Activated T-helper 2 cell treated with anti-CD3 and anti-CD28 coated beads, Interferon-gamma antibody, Interleukin-2, Interleukin-4, amounts not matched to agents 10 μg/mL and 5 μg/mL and 100 μg/mL, durations not matched to agents 14 hours and 24 hours and 36 hours (primary cell): ENCODE measurements at regions not wholly inside any gene's neighbourhood (a gene's known extent, or its start where the extent isn't known, plus 50 kb on each side); places are given as distances from the start of the nearest gene placed in this dataset.

ENCODE experiments used
- DNase-seq: peaks from one replicate; pipeline ENCODE4 v3.0.0; 2021; ENCODE audit warnings: low spot score
- H3K27ac Mint-ChIP-seq: one replicate; pipeline ENCODE4 v1.8.0; 2021; ENCODE audit warnings: mixed read lengths
- H3K27me3 Mint-ChIP-seq: one replicate; pipeline ENCODE4 v1.8.0; 2021; ENCODE audit warnings: low read depth, mixed read lengths
- H3K36me3 Mint-ChIP-seq: one replicate; pipeline ENCODE4 v1.8.0; 2021; ENCODE audit warnings: low read depth, mixed read lengths
- H3K4me1 Mint-ChIP-seq: one replicate; pipeline ENCODE4 v1.8.0; 2021; ENCODE audit warnings: low read depth, mixed read lengths
- H3K4me3 Mint-ChIP-seq: one replicate; pipeline ENCODE4 v1.8.0; 2021; ENCODE audit warnings: low read depth, mild to moderate bottlenecking, moderate library complexity, mixed read lengths
- H3K9me3 Mint-ChIP-seq: one replicate; pipeline ENCODE4 v1.8.0; 2021; ENCODE audit warnings: mixed read lengths
- intact Hi-C: fragments of 100-400 bp; cut with micrococcal nuclease; formaldehyde crosslinking; loops from one replicate; pipeline ENCODE4 v1.15.1; 2023

GRCh38 chr14:100415226-100415625 is 92.1 kb downstream of the SLC25A47 start:
- no peak for DNase-seq
- H3K27me3 Mint-ChIP-seq, result no peaks in the 10 kb centered on the region
- peaks cover 1% of the 10 kb centered on the region for H3K4me1 Mint-ChIP-seq
- no peaks in the 10 kb centered on the region for H3K9me3 Mint-ChIP-seq
- no peaks in the 10 kb centered on the region for H3K36me3 Mint-ChIP-seq
- intact Hi-C loops, result no loop called here
- H3K27ac Mint-ChIP-seq, result no peak overlapping the region
- H3K4me3 Mint-ChIP-seq, result no peak overlapping the region

- no peak overlapping the region for H3K27ac Mint-ChIP-seq
- H3K4me3 Mint-ChIP-seq, result no peak overlapping the region
- no peaks in the 10 kb centered on the region for H3K36me3 Mint-ChIP-seq
- H3K9me3 Mint-ChIP-seq, result no peaks in the 10 kb centered on the region
- H3K27me3 Mint-ChIP-seq, result no peaks in the 10 kb centered on the region
- intact Hi-C loops, result no loop called here
- DNase-seq, result no peak
- H3K4me1 Mint-ChIP-seq, result peaks cover 1% of the 10 kb centered on the region
Observed at GRCh38 chr14:100416081-100416680, 93.0 kb downstream of the SLC25A47 start.

- no peaks in the 10 kb centered on the region for H3K9me3 Mint-ChIP-seq
- H3K27me3 Mint-ChIP-seq, result no peaks in the 10 kb centered on the region
- DNase-seq, result no peak
- no peak overlapping the region for H3K4me3 Mint-ChIP-seq
- no peak overlapping the region for H3K27ac Mint-ChIP-seq
- no peaks in the 10 kb centered on the region for H3K36me3 Mint-ChIP-seq
- H3K4me1 Mint-ChIP-seq, result peaks cover 1% of the 10 kb centered on the region
- intact Hi-C loops, result no loop called here
Observed at GRCh38 chr14:100416921-100417860, 94.1 kb downstream of the SLC25A47 start.

- no peaks in the 10 kb centered on the region for H3K36me3 Mint-ChIP-seq
- no peak for DNase-seq
- intact Hi-C loops, result no loop called here
- H3K4me1 Mint-ChIP-seq, result peaks cover 2% of the 10 kb centered on the region
- no peak overlapping the region for H3K4me3 Mint-ChIP-seq
- no peaks in the 10 kb centered on the region for H3K27me3 Mint-ChIP-seq
- H3K9me3 Mint-ChIP-seq, result no peaks in the 10 kb centered on the region
- H3K27ac Mint-ChIP-seq, result no peak overlapping the region
Observed at GRCh38 chr14:100419856-100420255, 96.7 kb downstream of the SLC25A47 start.

- Mint-ChIP-seq H3K27me3 (no peaks in the 10 kb centered on the region), H3K36me3 (no peaks in the 10 kb centered on the region), H3K4me1 (peaks cover 6% of the 10 kb centered on the region), H3K27ac (no peak overlapping the region), H3K9me3 (no peaks in the 10 kb centered on the region), H3K4me3 (no peak overlapping the region)
- DNase-seq, result no peak
- intact Hi-C loops, result no loop called here
Observed at GRCh38 chr14:100421756-100422470, 98.8 kb downstream of the SLC25A47 start.

- no peaks in the 10 kb centered on the region for H3K9me3 Mint-ChIP-seq
- no peak overlapping the region for H3K4me3 Mint-ChIP-seq
- peaks cover 6% of the 10 kb centered on the region for H3K4me1 Mint-ChIP-seq
- H3K27ac Mint-ChIP-seq, result no peak overlapping the region
- no peaks in the 10 kb centered on the region for H3K36me3 Mint-ChIP-seq
- no peak for DNase-seq
- intact Hi-C loops, result no loop called here
- no peaks in the 10 kb centered on the region for H3K27me3 Mint-ChIP-seq
Observed at GRCh38 chr14:100422556-100423316, 99.6 kb downstream of the SLC25A47 start.

- H3K27ac Mint-ChIP-seq, result no peak overlapping the region
- H3K4me3 Mint-ChIP-seq, result no peak overlapping the region
- no peaks in the 10 kb centered on the region for H3K27me3 Mint-ChIP-seq
- no peaks in the 10 kb centered on the region for H3K9me3 Mint-ChIP-seq
- no peaks in the 10 kb centered on the region for H3K36me3 Mint-ChIP-seq
- peaks cover 6% of the 10 kb centered on the region for H3K4me1 Mint-ChIP-seq
- no peak for DNase-seq
- intact Hi-C loops, result no loop called here
Observed at GRCh38 chr14:100423317-100424010, 100.3 kb downstream of the SLC25A47 start.

- no peak for DNase-seq
- H3K4me3 Mint-ChIP-seq, result no peak overlapping the region
- peak overlapping the region; percentile 6 for H3K27ac Mint-ChIP-seq
- H3K9me3 Mint-ChIP-seq, result no peaks in the 10 kb centered on the region
- peaks cover 7% of the 10 kb centered on the region for H3K4me1 Mint-ChIP-seq
- no peaks in the 10 kb centered on the region for H3K36me3 Mint-ChIP-seq
- intact Hi-C loops, result no loop called here
- H3K27me3 Mint-ChIP-seq, result no peaks in the 10 kb centered on the region
Observed at GRCh38 chr14:100424504-100425428, 101.6 kb downstream of the SLC25A47 start.

- H3K4me1 Mint-ChIP-seq, result peaks cover 7% of the 10 kb centered on the region
- no peaks in the 10 kb centered on the region for H3K27me3 Mint-ChIP-seq
- no peak overlapping the region for H3K27ac Mint-ChIP-seq
- no peaks in the 10 kb centered on the region for H3K36me3 Mint-ChIP-seq
- no peak for DNase-seq
- H3K9me3 Mint-ChIP-seq, result no peaks in the 10 kb centered on the region
- intact Hi-C loops, result no loop called here
- H3K4me3 Mint-ChIP-seq, result no peak overlapping the region
Observed at GRCh38 chr14:100425429-100425827, 102.3 kb downstream of the SLC25A47 start.

GRCh38 chr14:100426314-100426713 is 103.2 kb downstream of the SLC25A47 start:
- H3K36me3 Mint-ChIP-seq, result no peaks in the 10 kb centered on the region
- no peak for DNase-seq
- H3K4me1 Mint-ChIP-seq, result peaks cover 7% of the 10 kb centered on the region
- no peaks in the 10 kb centered on the region for H3K9me3 Mint-ChIP-seq
- H3K27ac Mint-ChIP-seq, result no peak overlapping the region
- intact Hi-C loops, result no loop called here
- no peak overlapping the region for H3K4me3 Mint-ChIP-seq
- no peaks in the 10 kb centered on the region for H3K27me3 Mint-ChIP-seq

GRCh38 chr14:100427166-100427565 is 104.0 kb downstream of the SLC25A47 start:
- DNase-seq, result no peak
- Mint-ChIP-seq H3K36me3 (no peaks in the 10 kb centered on the region), H3K9me3 (no peaks in the 10 kb centered on the region), H3K4me3 (no peak overlapping the region), H3K4me1 (peaks cover 7% of the 10 kb centered on the region), H3K27me3 (no peaks in the 10 kb centered on the region), H3K27ac (no peak overlapping the region)
- intact Hi-C loops, result no loop called here
